ENCODE measurements at regions not wholly inside any gene's neighbourhood (a gene's known extent, or its start where the extent isn't known, plus 50 kb on each side); places are given as distances from the start of the nearest gene placed in this dataset.

GRCh38 chr19:28403690-28404089 is 809.3 kb downstream of the UQCRFS1 start:
- no peak for TF ChIP-seq CTCF (IDR thresholded peaks at IDR 0.05)
- intact Hi-C loops (cut with DNase I) = no loop called here
- peaks cover 0 to 3% (median 0%) of the 10 kb centered on the region in 11 donors for H3K9me3 ChIP-seq
- 57 to 69% methylated on average over 8 of the region's 8 CpGs for WGBS, 2 donors
- no peak for DNase-seq
- peaks cover 0 to 4% (median 0%) of the 10 kb centered on the region in 9 donors for H3K4me1 ChIP-seq
- H3K27me3 ChIP-seq = peaks cover 0 to 65% (median 27%) of the 10 kb centered on the region in 7 donors
- no peak overlapping the region for H3K4me3 ChIP-seq
- no peak for ATAC-seq
- no peak overlapping the region for H3K27ac ChIP-seq
- H3K36me3 ChIP-seq = no peaks in the 10 kb centered on the region

- Histone ChIP-seq H3K36me3 (no peaks in the 10 kb centered on the region), H3K4me1 (peaks cover 0 to 4% (median 0%) of the 10 kb centered on the region in 9 donors), H3K4me3 (no peak overlapping the region), H3K27me3 (peaks cover 0 to 59% (median 27%) of the 10 kb centered on the region in 7 donors), H3K27ac (no peak overlapping the region), H3K9me3 (peaks cover 0 to 3% (median 0%) of the 10 kb centered on the region in 11 donors)
- ATAC-seq (no peak), DNase-seq (no peak)
- no peak for TF ChIP-seq CTCF (IDR thresholded peaks at IDR 0.05)
- 71 to 83% methylated on average over 13 of the region's 13 CpGs for WGBS, 2 donors
- intact Hi-C loops (cut with DNase I) = no loop called here
Measured at GRCh38 chr19:28402701-28403290, 810.2 kb downstream of the UQCRFS1 start.

GRCh38 chr19:28401739-28402424 is 811.1 kb downstream of the UQCRFS1 start:
- no peak for DNase-seq
- peaks cover 0 to 3% (median 0%) of the 10 kb centered on the region in 11 donors for H3K9me3 ChIP-seq
- peaks cover 0 to 4% (median 0%) of the 10 kb centered on the region in 9 donors for H3K4me1 ChIP-seq
- H3K36me3 ChIP-seq = no peaks in the 10 kb centered on the region
- intact Hi-C loops (cut with DNase I) = no loop called here
- no peak for TF ChIP-seq CTCF (IDR thresholded peaks at IDR 0.05)
- WGBS, 2 donors = 57% methylated on average over 8 of the region's 8 CpGs
- no peak overlapping the region for H3K27ac ChIP-seq
- ATAC-seq = no peak
- H3K27me3 ChIP-seq = peaks cover 0 to 56% (median 27%) of the 10 kb centered on the region in 7 donors
- H3K4me3 ChIP-seq = no peak overlapping the region

GRCh38 chr19:28400953-28401671 is 811.8 kb downstream of the UQCRFS1 start:
- Histone ChIP-seq H3K4me3 (no peak overlapping the region), H3K36me3 (no peaks in the 10 kb centered on the region), H3K4me1 (peaks cover 0 to 4% (median 0%) of the 10 kb centered on the region in 9 donors), H3K9me3 (peaks cover 0 to 3% (median 0%) of the 10 kb centered on the region in 11 donors), H3K27ac (no peak overlapping the region), H3K27me3 (peaks cover 0 to 49% (median 33%) of the 10 kb centered on the region in 7 donors)
- DNase-seq (no peak), ATAC-seq (no peak)
- WGBS, 2 donors = 30 to 37% methylated on average over 5 of the region's 5 CpGs
- TF ChIP-seq CTCF (IDR thresholded peaks at IDR 0.05) = no peak
- intact Hi-C loops (cut with DNase I) = no loop called here

Measured in heart right ventricle (tissue), 16 donors.